IMR-90 (cell line): ENCODE measurements at regions not wholly inside any gene's neighbourhood (a gene's known extent, or its start where the extent isn't known, plus 50 kb on each side); places are given as distances from the start of the nearest gene placed in this dataset.

Source experiments
- ATAC-seq: fragments of 200-7000 bp; cut with Tn5 transposase; 2 replicates; pipeline ENCODE4 v1.9.1; 2020; ENCODE audit warnings: low read depth, mild to moderate bottlenecking, moderate library complexity
- BruUV-seq: library from RNA; stranded (reverse); fragments of 400-500 nt; replicated peaks from 2 replicates; lab custom pipeline; 2021; lab: Mats Ljungman, UMichigan
- CTCF ChIA-PET: fragments of 300-600 bp; formaldehyde crosslinking; extraction: SDS; loops from one replicate; lab custom pipeline; 2021; ENCODE audit warnings: antibody characterized with exemption; lab: Yijun Ruan, JAX
- POLR2A ChIA-PET: fragments of 300-600 bp; sonication (Branson Sonifier 250); formaldehyde crosslinking; loops from one replicate; lab custom pipeline; 2022; ENCODE audit warnings: antibody characterized with exemption; ENCODE audit not compliant: unreplicated experiment; lab: Charles Lee
- DNase-seq: peaks from one replicate; pipeline ENCODE4 v3.0.0; 2013
- H2AFZ ChIP-seq: replicated peaks from 2 replicates; pipeline ENCODE3; 2013; ENCODE audit warnings: low read length, mild to moderate bottlenecking; ENCODE audit not compliant: poor library complexity
- H2AK5ac ChIP-seq: 2 replicates; pipeline ENCODE4 v1.6.1; 2013; ENCODE audit warnings: low read depth, low read length, inconsistent platforms
- H2AK9ac ChIP-seq: replicated peaks from 2 replicates; pipeline ENCODE3; 2013; ENCODE audit warnings: mild to moderate bottlenecking, low read depth, low read length, moderate library complexity; ENCODE audit not compliant: poor library complexity
- H2BK120ac ChIP-seq: 2 replicates; pipeline ENCODE4 v1.6.1; 2013; ENCODE audit warnings: low read depth, low read length, inconsistent platforms
- H2BK15ac ChIP-seq: 3 replicates; pipeline ENCODE4 v1.6.1; 2013; ENCODE audit warnings: low read depth, low read length, inconsistent platforms
- H2BK20ac ChIP-seq: 2 replicates; pipeline ENCODE4 v1.6.1; 2013; ENCODE audit warnings: low read depth, mild to moderate bottlenecking, inconsistent platforms, low read length, moderate library complexity
- H2BK5ac ChIP-seq: 2 replicates; pipeline ENCODE4 v1.6.1; 2013; ENCODE audit warnings: mild to moderate bottlenecking, low read depth, low read length, inconsistent platforms; ENCODE audit not compliant: poor library complexity, severe bottlenecking
- H3K14ac ChIP-seq: replicated peaks from 2 replicates; pipeline ENCODE4 v1.6.1; 2013; ENCODE audit warnings: low read depth, low read length, inconsistent platforms
- H3K18ac ChIP-seq: 2 replicates; pipeline ENCODE4 v1.6.1; 2013; ENCODE audit warnings: low read depth, low read length, control low read depth
- H3K23ac ChIP-seq: 2 replicates; pipeline ENCODE4 v1.6.1; 2013; ENCODE audit warnings: low read depth, low read length, inconsistent platforms
- H3K27ac ChIP-seq: 2 replicates; pipeline ENCODE4 v1.5.1; 2013; ENCODE audit warnings: mild to moderate bottlenecking, control low read depth, low read length; ENCODE audit not compliant: insufficient read depth
- H3K27me3 ChIP-seq: 2 replicates; pipeline ENCODE4 v1.6.1; 2013; ENCODE audit warnings: low read length; ENCODE audit not compliant: control insufficient read depth, insufficient read depth
- H3K36me3 ChIP-seq: 2 replicates; pipeline ENCODE4 v1.6.1; 2013; ENCODE audit warnings: low read length, mixed read lengths; ENCODE audit not compliant: control insufficient read depth, insufficient read depth
- H3K4ac ChIP-seq: 2 replicates; pipeline ENCODE4 v1.6.1; 2013; ENCODE audit warnings: low read depth, low read length, inconsistent platforms
- H3K4me1 ChIP-seq: 2 replicates; pipeline ENCODE4 v1.6.1; 2013; ENCODE audit warnings: low read length, mixed read lengths; ENCODE audit not compliant: control insufficient read depth, insufficient read depth
- H3K4me2 ChIP-seq: 2 replicates; pipeline ENCODE4 v1.6.1; 2013; ENCODE audit warnings: low read depth, mild to moderate bottlenecking, control low read depth, low read length, moderate library complexity
- H3K4me3 ChIP-seq: 2 replicates; pipeline ENCODE4 v1.5.1; 2013; ENCODE audit warnings: low read depth, mild to moderate bottlenecking, control low read depth, low read length, moderate library complexity; ENCODE audit not compliant: insufficient read depth
- H3K56ac ChIP-seq: 2 replicates; pipeline ENCODE4 v1.6.1; 2013; ENCODE audit warnings: low read length, inconsistent platforms; ENCODE audit not compliant: insufficient read depth; ENCODE audit errors: extremely low read depth
- H3K79me1 ChIP-seq, 2 experiments: 2 replicates each; pipeline ENCODE4 v1.6.1; 2013; ENCODE audit warnings: low read length in 2 of 2, inconsistent platforms in 1 of 2, low read depth in 1 of 2
- H3K9ac ChIP-seq: 2 replicates; pipeline ENCODE4 v1.6.1; 2013; ENCODE audit warnings: low read depth, low read length, control low read depth
- H3K9me1 ChIP-seq: 2 replicates; pipeline ENCODE4 v1.6.1; 2013; ENCODE audit warnings: low read length, inconsistent platforms; ENCODE audit not compliant: insufficient read depth
- H3K9me3 ChIP-seq: 2 replicates; pipeline ENCODE4 v1.6.1; 2013; ENCODE audit warnings: low read length; ENCODE audit not compliant: control insufficient read depth, insufficient read depth
- H4K20me1 ChIP-seq: 2 replicates; pipeline ENCODE4 v1.6.1; 2013; ENCODE audit warnings: low read length, inconsistent platforms; ENCODE audit not compliant: insufficient read depth
- H4K5ac ChIP-seq: 2 replicates; pipeline ENCODE4 v1.6.1; 2013; ENCODE audit warnings: mild to moderate bottlenecking, low read depth, low read length, control low read depth
- H4K8ac ChIP-seq, 2 experiments: 2 replicates each; pipeline ENCODE4 v1.6.1; 2013; ENCODE audit warnings: low read depth in 2 of 2, low read length in 2 of 2, control low read depth in 1 of 2, inconsistent platforms in 1 of 2
- H4K91ac ChIP-seq: 2 replicates; pipeline ENCODE4 v1.6.1; 2013; ENCODE audit warnings: low read depth, low read length, inconsistent platforms; ENCODE audit not compliant: insufficient read depth
- BHLHE40 ChIP-seq: fragments of 150-350 bp; IDR thresholded peaks from 2 replicates; pipeline ENCODE4 v1.6.1; 2016; ENCODE audit warnings: mild to moderate bottlenecking, low read depth, low read length
- CEBPB ChIP-seq: IDR thresholded peaks from 2 replicates; pipeline ENCODE4 v1.6.1; 2012; ENCODE audit warnings: low read depth, low read length, improper control_type of control experiment
- CHD1 ChIP-seq: IDR thresholded peaks from 2 replicates; pipeline ENCODE4 v1.6.1; 2012; ENCODE audit warnings: low read depth, low read length, improper control_type of control experiment
- MAFK ChIP-seq: IDR thresholded peaks from 2 replicates; pipeline ENCODE4 v1.6.1; 2012; ENCODE audit warnings: low read depth, low read length, improper control_type of control experiment
- MXI1 ChIP-seq: IDR thresholded peaks from 2 replicates; pipeline ENCODE4 v1.6.1; 2012; ENCODE audit warnings: low read depth, mild to moderate bottlenecking, low read length, moderate library complexity, borderline replicate concordance
- POLR2A ChIP-seq: IDR thresholded peaks from 2 replicates; pipeline ENCODE4 v1.6.1; 2012; ENCODE audit warnings: mild to moderate bottlenecking, low read depth, low read length
- RAD21 ChIP-seq: IDR thresholded peaks from 2 replicates; pipeline ENCODE4 v1.6.1; 2012; ENCODE audit warnings: low read length, improper control_type of control experiment
- WGBS, 2 experiments: methylation state at CpG; one replicate each; pipeline versions ENCODE4 v1.1.5 to v1.1.7; 2013; ENCODE audit warnings: missing lambda C conversion rate in 2 of 2; ENCODE audit not compliant: insufficient read length in 1 of 2; ENCODE audit errors: extremely low coverage in 2 of 2; 5-methylcytosine and 5-hydroxymethylcytosine counted together
- dilution Hi-C: fragments of 300-500 bp; cut with HindIII; formaldehyde crosslinking; loops from one replicate; pipeline ENCODE4 v1.14.3; 2018; ENCODE audit warnings: low sequenced_read_pairs; ENCODE audit not compliant: unreplicated experiment
- in situ Hi-C: fragments of 300-500 bp; cut with MboI; formaldehyde crosslinking; loops from 3 replicates; pipeline ENCODE4 v1.14.3; 2019; ENCODE audit warnings: low sequenced_read_pairs, inconsistent platforms, mixed read lengths
- intact Hi-C: fragments of 100-400 bp; cut with micrococcal nuclease; formaldehyde crosslinking; loops from 2 replicates; pipeline ENCODE4 v1.10.0; 2022
- TF ChIP-seq, protein P1 (sequence below): fragments of 150-350 bp; IDR thresholded peaks from 2 replicates; pipeline ENCODE4 v1.6.1; 2016; ENCODE audit warnings: low read depth, mild to moderate bottlenecking, low read length, moderate library complexity, borderline replicate concordance

DNA sequence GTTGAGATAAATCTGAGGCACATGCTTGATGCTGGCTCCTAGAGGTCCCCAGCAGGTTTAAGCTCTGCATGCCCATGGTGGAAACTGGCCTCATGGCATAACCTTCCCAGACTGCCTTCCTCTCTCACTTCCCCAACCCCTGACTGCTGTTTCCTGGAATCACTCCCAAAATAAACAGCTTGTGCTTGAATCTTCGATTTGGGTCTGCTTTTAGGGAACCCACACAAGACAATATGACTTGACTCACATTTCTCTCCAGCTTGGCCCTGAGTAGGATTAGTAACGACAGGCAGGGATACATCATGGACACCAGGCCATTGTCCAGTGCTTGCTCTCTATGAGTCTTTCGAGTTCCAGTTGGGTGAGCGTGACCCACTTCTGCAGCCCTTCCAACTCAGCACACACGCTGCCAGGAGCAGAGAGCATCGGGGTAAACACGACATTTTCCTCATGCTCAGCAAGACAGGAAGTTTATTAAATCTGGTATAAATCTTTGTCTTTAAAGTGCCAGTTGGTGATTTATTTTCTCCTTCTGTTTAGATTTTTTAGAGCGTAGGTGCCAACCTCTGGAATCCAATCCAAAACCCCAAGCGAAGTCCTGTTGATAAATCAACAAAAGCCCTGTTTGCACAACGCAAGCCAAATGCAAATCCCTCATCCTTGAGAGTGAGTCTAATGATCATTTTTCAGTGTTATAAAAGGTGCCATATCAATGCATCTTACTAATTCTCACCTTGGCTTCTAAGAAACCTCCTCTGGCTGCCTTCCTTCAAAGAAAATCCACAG, 135.0 kb downstream of the FOXA2 start:
- no peak overlapping the region for H2AK9ac ChIP-seq
- no peak overlapping the region for H3K27ac ChIP-seq
- H3K36me3 ChIP-seq, result no peaks in the 10 kb centered on the region
- no peaks in the 10 kb centered on the region for H3K79me1 ChIP-seq
- H2BK5ac ChIP-seq, result no peak overlapping the region
- CTCF ChIA-PET, result no interaction called here
- H3K18ac ChIP-seq, result no peak overlapping the region
- no peak overlapping the region for H3K14ac ChIP-seq
- no peak overlapping the region for H3K56ac ChIP-seq
- no peaks in the 10 kb centered on the region for H4K20me1 ChIP-seq
- H3K9me3 ChIP-seq, result no peaks in the 10 kb centered on the region
- H3K9me1 ChIP-seq, result no peaks in the 10 kb centered on the region
- H2BK20ac ChIP-seq, result no peak overlapping the region
- no peaks in the 10 kb centered on the region for H3K27me3 ChIP-seq
- intact Hi-C loops (no loop called here), dilution Hi-C loops (no loop called here), in situ Hi-C loops (no loop called here)
- no peak overlapping the region for H4K5ac ChIP-seq
- H3K4me2 ChIP-seq, result no peak overlapping the region
- no peaks in the 10 kb centered on the region for H3K4me1 ChIP-seq
- no peak overlapping the region for H2BK120ac ChIP-seq
- H2AFZ ChIP-seq, result no peak overlapping the region
- TF ChIP-seq CEBPB (no peak), RAD21 (no peak), MXI1 (no peak), BHLHE40 (no peak), POLR2A (no peak), MAFK (no peak), CHD1 (no peak)
- TF ChIP-seq, protein P1, sequence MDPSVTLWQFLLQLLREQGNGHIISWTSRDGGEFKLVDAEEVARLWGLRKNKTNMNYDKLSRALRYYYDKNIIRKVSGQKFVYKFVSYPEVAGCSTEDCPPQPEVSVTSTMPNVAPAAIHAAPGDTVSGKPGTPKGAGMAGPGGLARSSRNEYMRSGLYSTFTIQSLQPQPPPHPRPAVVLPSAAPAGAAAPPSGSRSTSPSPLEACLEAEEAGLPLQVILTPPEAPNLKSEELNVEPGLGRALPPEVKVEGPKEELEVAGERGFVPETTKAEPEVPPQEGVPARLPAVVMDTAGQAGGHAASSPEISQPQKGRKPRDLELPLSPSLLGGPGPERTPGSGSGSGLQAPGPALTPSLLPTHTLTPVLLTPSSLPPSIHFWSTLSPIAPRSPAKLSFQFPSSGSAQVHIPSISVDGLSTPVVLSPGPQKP, result no peak
- no TSS peak for BruUV-seq
- no peak overlapping the region for H3K9ac ChIP-seq
- H2BK15ac ChIP-seq, result no peak overlapping the region
- H3K23ac ChIP-seq, result no peak overlapping the region
- no peak overlapping the region for H3K4me3 ChIP-seq
- POLR2A ChIA-PET, result no interaction called here
- no peak for DNase-seq
- no peak overlapping the region for H3K4ac ChIP-seq
- WGBS, 2 experiments, result 0% methylated on average over 2 of the region's 10 CpGs; no CpG with 5 or more reads in 1 of the 2 experiments
- H4K8ac ChIP-seq, result no peak overlapping the region
- no peak for ATAC-seq
- H4K91ac ChIP-seq, result no peak overlapping the region
- H2AK5ac ChIP-seq, result no peak overlapping the region
